Hematopoietic multipotent progenitor cell treated with erythropoietin and hydrocortisone succinate and interleukin-3 and kit ligand, for 17 days (in vitro differentiated cells): ENCODE measurements at regions not wholly inside any gene's neighbourhood (a gene's known extent, or its start where the extent isn't known, plus 50 kb on each side); places are given as distances from the start of the nearest gene placed in this dataset.

ENCODE experiments used
- DNase-seq: peaks from one replicate; pipeline ENCODE4 v3.0.0-alpha.2; 2015; ENCODE audit warnings: low spot score

DNA sequence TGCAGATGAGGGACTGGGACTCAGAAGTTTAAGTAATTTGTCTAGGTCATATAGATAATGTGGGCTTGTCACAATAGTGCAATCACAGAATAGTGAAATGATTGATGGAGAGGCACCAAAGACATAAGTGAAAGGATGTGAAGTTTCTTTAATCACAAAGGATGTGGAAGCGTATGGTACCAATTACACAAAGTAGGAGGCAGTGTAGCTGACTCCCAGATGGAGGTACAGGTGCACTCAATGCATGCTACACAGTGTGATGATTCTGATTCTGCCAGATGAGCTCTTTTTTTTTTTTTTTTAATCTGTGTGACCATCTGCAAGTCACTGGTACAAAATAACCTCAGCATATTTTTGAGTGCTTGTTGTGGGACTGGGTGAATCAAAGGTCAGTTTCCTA is 411.3 kb downstream of the SPRY1 start:
- no peak for DNase-seq

DNA sequence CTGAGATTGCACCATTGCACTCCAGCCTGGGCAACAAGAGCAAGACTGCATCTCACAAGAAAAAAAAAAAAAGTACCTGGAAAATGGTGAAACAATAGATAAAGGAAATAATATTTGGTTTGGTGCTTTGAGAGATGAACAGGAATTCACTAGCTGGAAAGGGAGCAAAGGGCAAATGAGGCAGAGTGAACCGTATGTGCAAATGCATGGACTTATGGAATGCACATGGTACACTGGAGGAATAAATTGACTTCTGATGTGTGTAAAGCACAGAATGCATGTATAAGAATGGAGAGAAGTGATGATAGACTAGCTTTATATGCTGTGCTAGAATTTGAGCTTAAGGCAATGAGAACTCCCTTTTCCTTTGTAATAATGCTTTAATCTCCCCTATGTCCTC is 413.3 kb downstream of the SPRY1 start:
- no peak for DNase-seq

DNA sequence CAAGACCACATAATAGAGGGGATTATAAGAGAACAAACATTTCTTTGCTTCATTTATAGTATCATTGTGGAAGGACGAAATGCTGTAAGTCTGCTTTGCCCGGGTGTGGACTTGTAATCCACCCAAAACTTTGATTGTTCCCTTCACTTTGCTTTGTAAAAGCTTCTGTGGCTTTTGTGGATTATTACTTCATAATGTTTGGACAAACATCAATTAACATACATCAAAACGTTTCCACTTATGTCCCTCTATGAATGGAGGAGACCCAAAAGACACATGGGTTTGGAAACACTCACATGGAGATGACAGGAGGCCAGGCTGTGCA is 415.4 kb downstream of the SPRY1 start:
- DNase-seq: no peak

DNA sequence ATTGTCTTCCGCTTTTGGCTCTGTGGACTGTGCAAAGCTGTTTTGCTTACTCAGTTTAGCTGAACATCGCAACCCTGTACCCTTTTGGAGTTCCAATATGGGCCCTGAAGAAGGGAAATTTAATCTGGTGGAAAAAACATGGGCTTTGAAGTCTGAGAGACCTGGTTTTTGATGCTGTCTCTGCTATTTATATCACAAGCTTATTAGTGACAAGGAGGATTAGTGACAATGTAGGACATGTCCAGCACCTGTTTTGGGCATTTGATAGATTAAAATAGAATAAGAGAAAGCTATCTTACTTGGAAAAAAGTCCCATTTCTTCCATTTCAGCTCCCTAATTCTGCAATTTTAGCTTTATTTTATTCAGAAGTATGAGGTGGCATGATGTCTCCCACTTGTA is 417.3 kb downstream of the SPRY1 start:
- DNase-seq: no peak

DNA sequence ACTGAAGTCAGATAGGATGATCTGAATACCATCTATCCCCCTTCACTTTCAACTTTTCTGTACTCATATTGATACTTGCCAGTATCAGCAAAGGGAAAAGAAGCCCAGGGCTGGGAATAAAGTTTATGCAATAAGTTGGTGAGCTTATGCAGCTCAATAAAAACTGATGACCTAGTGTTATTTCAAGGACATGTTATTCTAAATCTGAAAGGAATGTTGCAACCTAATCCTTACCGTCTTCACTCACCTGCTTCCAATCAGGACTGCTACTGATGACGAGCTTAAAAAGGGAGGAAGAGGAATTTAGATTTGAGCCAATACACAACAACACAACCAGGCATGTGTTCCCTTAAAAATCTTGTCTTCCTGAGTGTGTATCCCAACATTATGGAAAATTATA is 419.9 kb downstream of the SPRY1 start:
- no peak for DNase-seq

DNA sequence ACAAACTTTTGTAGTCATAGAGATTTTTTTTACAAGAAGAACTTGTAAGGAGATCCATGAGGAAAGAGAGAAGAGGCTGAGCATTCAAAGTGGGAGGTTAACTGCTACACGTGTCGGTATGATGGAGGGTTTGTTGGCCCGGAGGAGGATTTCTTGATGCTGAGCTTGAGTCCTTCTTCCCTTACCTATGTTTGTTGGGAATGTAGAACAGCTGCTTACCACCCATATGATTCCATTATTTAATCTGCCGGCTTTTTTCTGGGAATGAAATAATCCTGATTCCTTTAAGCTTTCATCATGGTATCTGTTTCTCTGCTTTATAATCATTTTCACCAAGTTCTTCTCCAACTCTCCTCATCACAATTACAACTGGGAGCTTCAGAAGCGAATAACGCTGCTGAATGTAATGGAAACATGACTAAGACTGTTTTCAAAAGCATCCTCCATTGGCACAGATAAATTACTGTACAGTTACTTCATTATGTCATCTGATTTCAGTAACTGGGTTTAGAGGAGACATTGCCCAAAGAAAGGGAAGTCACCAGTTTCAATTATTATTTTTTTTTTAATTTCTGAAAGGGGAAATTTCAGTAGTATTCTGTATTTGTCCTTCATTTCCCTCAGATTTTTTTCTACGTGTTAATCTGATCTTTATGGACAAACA is 420.6 kb downstream of the SPRY1 start:
- no peak for DNase-seq

DNA sequence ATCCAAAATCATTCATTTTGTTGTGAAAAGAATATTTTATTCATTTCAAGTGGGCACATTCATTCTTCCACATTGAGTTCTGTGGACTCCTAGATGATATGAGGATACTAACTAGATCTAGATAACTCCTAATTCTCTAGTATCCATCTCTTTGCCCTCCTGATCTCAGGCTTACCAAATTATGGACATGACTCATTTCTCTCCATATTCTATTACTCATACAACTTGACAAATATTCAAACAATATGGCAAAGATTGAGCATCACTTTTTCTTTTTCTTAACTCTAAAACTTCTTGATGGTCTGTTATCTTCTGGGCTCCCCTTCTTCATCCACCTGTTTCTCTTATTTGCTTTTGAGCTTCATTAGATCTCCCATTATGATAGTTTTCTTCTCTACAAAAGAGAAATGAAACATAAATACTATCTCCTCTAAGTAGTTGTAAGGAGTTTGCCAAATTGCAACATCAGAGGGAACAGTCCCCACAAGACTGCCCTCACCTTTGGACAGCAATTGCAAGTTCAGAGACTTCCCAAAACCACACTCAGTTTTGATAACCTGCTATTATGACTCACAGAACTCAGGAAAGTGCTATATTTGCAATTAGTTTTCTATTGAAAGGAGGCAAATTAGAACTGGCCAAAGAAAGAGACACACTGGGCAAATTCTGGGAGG is 422.9 kb downstream of the SPRY1 start:
- no peak for DNase-seq

DNA sequence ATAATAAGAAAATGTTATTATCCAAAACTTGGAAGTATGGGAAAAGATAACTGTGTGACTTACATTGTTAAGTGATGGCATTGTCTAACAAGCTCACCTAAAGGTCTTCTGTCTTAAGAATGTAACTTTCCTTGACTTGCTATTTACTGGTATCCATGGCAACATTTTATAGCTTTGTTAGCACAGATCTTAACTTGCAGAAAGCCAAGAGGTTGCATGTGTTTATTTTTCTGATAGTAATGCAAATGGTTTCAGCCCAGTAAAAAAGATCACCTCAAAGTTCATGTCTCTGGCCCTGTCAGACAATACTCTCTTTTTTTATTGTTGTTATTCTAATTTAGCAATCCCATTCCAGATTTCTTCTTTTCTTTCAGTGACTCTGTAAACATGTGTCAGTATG is 425.3 kb downstream of the SPRY1 start:
- DNase-seq: no peak

DNA sequence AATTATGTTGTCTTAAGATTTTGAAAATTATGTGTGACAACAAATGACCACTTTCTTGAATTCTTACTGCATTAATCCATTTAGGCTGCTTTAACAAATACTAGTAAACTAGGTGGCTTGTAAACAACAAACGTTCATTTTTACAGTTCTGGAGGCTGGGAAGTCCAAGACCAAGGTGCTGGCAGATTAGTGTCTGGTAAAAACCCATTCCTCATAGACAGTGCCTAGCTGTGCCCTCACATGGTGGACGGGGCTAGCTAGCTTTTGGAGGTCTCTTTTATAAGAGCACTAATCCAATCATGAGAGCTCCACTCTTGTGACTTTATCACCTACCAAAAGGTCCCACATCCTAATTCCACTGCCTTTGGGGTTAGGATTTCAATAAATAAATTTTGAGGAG is 425.8 kb downstream of the SPRY1 start:
- no peak for DNase-seq

DNA sequence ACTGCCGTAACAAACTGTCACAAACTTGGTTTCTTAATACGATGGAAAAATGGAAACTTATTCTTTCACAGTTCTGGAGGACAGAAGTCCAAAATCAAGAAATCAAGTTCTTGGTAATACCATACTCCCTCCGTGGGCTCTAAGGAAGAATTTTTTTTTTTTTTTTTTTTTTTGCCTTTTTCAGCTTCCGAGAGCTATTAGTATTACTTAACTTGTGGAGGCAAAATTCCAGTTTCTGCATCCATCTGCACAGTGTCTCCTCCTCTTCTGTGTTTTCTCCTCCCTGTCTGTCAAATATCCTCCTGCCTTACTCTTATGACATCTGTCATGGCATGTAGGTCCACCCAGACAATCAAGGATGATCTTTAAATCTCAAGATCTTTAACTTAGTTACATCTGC is 426.6 kb downstream of the SPRY1 start:
- DNase-seq: no peak

DNA sequence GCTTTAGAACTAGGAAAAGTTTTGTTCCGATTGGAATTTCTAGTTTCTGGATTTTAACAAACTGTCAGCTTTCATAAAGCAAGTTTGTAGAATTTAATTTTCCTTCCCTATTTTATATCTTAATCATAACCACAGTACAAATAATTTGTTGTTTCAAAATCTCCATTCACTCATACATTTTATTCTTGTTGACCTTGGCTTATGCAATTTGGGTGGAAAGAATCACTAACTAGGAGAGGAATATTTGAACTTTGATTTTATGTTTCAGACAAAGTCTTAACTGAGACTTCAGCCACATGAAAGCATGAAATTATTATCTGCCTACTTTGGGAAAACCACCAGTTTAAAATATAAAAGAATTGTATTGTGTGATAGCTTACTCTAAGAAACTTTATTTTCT is 427.9 kb downstream of the SPRY1 start:
- DNase-seq: no peak

DNA sequence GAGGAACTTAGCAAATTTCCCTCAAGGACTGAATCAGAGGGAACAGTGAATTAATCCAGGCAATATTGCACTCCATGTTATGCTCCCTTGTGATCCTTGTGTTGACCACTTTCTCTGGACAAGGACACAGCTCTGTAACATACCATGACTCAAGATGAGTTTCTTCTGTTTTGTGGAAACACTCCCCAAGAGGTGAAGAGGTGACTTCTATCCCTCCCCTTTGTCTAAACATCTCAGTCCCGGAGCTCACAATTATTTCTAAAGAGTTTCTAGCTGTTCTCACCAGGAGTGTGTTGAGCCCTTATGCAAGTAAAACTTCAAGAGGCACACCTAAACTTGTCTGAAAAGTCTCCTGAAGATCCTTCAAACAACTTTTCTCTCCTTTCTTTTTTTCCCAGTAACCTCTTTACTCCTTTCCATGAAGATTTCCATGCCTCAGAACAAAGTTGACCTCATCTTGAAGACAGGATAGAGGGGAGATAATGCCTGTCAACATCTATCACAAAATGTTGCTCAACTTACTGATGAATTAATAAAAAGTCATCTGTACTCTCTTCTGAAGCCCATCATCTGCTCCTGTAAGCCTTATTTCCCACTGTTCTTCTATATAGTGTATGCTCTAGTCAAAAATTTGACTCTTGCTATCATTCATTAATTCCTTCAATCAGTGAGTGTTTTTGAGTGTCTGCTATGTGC is 429.1 kb downstream of the SPRY1 start:
- DNase-seq: no peak

DNA sequence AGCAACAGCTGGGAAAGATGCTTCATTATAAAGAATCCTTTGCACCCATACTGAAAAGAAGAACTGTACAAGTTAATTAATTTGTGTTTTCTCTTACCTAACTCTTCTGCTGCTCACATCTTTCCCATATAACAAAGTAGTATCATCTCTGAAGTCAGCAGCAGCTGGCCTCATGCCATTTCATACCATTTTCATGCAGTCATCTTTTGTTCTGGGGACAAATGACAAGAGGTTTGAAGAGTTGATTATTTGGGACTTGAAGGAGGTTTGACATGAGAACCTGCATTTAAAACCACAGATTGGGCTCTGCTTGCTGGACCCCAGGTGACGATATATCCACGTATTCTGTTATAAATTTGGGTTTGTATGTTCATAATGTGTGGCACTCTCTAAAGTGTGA is 430.3 kb downstream of the SPRY1 start:
- DNase-seq: no peak

DNA sequence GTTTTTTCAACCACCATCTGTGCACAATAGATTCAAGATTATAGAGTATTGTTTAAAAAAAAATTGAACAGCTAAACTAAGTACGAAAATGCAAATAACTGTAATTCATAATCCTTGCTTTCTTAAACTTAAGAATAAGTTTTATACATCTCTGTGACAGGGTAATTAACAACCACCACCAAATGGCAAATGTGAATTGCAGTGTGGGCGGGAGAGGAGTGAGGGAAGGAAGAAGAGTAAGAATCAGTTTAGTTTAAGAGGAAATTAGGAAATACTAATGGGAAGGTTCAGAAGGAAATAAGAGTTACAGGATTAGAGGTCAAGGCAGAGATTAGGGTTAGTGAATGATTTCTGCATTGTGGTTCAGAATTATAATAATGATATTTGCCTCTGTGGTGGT is 430.9 kb downstream of the SPRY1 start:
- DNase-seq: no peak

DNA sequence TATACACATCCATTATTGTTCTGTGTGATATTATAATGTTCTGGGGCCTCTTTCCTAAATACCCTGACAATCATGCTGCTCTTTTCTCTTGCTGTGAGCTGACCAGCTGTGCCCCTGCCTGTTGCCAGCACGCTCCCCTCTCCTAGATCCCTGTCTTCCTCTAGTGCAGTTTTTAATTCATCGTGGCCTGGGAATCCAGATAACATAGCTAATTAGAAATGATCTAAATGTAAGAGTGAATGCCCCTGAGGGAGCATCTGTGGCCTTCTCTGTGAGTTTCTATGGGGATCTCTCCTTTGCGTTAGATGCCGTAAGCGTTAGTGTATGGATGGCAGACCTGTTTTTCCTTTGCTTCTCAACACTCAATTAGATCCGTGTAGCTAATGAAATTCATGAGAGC is 434.3 kb downstream of the SPRY1 start:
- DNase-seq: no peak

DNA sequence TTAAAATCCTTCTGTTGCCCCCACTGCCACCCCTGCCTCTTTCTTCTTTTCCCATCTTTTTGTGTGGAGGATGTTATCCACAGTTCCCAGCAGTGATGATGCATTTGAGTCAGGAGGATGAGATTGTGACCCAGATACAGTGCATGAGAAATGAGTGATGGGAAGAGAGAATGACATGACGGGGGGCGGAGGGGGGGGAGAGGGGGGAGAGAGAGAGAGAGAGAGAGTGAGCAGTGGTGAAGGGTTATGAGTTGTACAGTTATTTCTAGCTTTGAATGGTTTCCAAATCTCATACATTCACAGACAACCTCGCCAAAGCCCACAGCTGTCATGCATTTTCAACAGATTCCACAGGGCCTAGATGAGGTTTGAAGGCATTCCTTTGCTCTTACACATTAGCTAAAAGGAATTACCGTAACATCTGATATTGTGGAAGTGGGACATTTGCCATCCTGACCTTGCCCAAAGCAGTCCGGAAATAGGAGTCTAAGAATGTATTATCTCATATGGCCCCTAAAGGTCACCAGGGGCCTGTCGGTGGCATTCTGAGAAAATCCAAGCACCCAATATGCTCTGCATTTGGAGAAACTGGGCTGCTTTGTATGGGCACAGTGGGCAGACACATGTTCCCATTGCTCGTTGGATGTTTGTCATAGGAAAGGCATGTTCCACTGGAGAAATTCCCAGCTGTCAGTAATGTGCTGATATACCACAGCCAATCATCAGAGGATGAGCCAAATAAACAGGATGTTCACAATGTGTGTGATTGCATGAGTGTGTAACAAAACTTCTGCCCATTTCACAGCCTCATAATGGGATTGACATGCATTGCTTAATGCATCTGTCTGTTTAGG is 435.8 kb downstream of the SPRY1 start:
- no peak for DNase-seq

DNA sequence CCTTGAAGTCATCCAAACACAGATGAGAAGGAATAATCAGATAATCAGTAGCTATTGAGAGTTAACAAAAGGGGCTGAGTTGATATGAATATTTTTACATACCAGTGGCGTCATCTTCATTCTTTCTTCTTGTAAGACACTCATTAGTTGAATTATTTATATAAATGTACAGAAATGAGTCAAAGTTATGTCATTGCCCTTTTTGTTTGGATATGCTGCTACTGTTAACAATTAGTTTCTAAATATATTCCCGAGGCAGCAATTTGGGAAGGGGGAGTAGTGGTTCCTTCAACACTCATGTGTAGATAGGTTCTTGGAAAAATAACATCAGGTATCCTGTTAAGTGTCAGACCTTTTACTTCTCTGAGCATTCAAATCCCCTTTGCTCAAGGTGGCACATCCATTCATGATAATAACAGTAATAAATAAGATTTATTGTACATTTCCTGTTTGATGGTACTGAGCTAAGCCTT is 436.6 kb downstream of the SPRY1 start:
- DNase-seq: no peak

DNA sequence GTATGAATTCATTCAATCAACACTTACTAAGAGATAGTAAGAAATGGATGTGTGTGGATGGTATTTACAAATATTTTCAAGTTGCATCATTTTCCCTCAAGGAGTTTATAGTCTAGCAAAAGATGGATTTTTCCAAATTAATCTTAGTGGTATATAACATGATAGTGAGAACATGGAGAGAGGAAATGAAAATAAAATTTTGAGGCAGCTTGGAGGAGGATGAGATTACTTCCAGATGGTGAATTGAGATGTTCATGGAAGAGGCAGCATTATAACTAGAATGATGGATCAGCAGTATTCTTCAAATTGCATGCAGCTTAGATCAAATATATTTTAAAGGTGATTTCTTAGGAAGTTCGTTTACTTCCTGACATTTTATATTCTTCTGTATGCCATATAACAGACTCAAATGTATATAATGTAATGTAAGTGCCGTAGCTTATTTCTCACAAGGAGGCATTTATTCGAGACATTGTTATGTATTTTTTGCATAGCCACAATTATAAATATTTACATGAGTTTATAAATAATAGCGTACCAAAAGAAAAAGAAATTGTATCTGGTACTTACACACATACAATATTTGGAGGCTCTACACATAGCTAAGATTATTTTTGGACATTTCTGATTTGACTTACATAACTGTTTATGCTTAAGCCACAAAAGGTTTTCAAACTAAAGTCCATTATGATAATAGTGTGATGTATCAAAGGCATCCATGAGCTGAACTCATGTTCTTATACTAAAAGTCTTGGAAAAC is 439.4 kb downstream of the SPRY1 start:
- no peak for DNase-seq

DNA sequence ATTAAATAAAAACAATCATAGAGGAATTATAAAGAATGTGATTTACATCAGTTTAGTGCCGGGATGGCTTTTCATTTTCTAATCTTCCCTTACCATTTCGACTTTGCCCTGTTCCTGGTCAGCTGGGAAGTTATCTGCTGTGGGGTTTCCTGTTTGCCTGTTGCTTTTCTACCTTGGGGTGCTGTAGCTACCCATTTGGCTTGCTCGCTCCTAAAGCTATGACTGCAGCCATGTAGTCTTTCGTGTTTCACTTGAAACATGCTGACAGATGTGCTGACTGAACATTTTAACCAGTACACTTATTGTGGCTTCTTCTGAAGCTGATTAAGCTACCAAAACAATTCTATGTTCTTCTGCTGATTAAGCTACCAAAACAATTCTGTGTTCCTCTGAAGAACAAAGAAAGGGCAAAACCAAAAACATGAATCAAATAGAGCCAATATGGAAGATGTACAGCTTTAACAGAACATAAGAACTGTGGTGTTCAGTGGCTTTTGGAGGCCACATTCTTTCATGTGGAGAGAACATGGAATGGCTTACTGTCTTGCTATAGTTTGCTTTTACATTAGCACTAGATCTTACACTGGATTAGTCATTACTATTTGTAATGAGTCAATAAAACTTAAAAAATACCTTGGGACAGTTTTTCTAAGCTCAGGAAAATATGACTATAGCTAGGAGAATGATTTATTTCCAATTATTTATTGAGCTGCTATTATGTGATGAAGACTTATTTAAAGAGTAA is 440.4 kb downstream of the SPRY1 start:
- no peak for DNase-seq

DNA sequence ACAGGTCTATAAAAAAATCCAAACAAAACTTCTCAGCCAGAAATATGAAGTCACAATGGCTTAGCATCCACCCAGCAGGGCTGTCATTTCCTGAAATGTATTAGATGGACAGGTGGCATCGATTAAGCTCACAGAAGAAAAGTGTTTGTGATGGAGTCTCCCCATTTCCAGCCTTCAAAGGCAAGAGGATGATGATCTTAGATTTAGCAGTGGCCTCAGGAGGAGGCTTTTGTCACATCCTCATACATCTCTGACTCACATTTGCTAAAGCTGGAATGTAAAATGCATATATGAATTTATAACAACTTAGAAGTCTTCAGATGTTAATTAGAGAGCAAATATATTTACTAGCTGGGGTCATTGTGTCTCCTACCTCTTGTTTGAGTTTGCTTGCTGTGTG is 441.9 kb downstream of the SPRY1 start:
- DNase-seq: no peak

DNA sequence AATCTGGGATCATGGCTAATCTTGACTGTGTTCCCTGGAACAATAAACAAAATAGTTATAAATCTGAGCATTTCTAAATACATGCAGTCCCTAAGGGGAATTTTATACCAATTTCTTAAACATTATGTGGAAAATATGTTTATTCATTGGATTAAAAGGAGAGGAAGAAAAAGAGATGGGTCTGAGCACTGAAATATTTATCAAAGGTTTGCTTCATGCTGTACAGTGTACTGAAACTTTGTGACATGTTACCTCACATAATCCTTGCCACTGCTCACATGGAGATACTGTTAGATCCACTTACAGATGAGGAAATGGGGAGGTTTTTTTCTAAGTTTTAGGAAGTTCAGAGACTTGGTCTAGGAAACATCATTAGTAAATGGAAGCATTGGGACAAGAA is 443.6 kb downstream of the SPRY1 start:
- no peak for DNase-seq
